B cell (primary cell): ENCODE measurements at regions not wholly inside any gene's neighbourhood (a gene's known extent, or its start where the extent isn't known, plus 50 kb on each side); places are given as distances from the start of the nearest gene placed in this dataset.

Source experiments
- EZH2 ChIP-seq: IDR thresholded peaks from 2 replicates; pipeline ENCODE4 v1.6.1; 2012; ENCODE audit warnings: borderline replicate concordance, low read depth, mild to moderate bottlenecking, moderate library complexity, low read length; ENCODE audit not compliant: insufficient read depth, poor library complexity, severe bottlenecking
- TF ChIP-seq, protein P1 (sequence below): fragments of 200-600 bp; IDR thresholded peaks from one replicate; pipeline ENCODE4 v1.8.0; 2022; ENCODE audit warnings: antibody characterized with exemption, mild to moderate bottlenecking

DNA sequence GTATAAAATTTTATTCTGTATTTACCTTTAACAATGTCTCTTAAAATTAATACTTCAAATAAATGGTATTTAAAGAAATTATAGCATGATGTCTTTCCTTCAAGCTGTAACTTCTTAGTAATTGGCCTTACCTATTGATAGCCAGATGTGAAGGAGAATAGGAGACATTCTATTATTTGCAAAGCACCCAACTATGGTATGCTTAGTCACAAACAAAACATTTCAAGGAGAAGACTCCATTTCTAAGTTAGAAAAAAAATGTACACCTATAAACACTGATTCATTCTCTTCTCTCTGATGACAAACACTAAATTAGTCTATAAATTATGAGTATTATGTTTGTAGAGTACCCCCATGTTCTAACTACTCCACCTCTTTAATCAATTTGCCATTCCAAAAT lies 66.4 kb downstream of the NKX6-1 start:
- TF ChIP-seq, protein P1, sequence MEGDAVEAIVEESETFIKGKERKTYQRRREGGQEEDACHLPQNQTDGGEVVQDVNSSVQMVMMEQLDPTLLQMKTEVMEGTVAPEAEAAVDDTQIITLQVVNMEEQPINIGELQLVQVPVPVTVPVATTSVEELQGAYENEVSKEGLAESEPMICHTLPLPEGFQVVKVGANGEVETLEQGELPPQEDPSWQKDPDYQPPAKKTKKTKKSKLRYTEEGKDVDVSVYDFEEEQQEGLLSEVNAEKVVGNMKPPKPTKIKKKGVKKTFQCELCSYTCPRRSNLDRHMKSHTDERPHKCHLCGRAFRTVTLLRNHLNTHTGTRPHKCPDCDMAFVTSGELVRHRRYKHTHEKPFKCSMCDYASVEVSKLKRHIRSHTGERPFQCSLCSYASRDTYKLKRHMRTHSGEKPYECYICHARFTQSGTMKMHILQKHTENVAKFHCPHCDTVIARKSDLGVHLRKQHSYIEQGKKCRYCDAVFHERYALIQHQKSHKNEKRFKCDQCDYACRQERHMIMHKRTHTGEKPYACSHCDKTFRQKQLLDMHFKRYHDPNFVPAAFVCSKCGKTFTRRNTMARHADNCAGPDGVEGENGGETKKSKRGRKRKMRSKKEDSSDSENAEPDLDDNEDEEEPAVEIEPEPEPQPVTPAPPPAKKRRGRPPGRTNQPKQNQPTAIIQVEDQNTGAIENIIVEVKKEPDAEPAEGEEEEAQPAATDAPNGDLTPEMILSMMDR, result no peak
- no peak for TF ChIP-seq EZH2
